ENCODE measurements at regions not wholly inside any gene's neighbourhood (a gene's known extent, or its start where the extent isn't known, plus 50 kb on each side); places are given as distances from the start of the nearest gene placed in this dataset.

GRCh38 chr10:33993917-33994316 lies 659.5 kb upstream of the NRP1 start:
- no peak overlapping the region for H3K27ac ChIP-seq (ENCODE audit: insufficient read length, low read depth, low read length)
- Mint-ChIP-seq H3K9me3 (peaks cover 0 to 3% of the 10 kb centered on the region in 2 experiments; a peak in 1 of 5 replicates), H3K27ac (no peak overlapping the region), H3K27me3 (ENCODE audit: low read depth) (no peaks in the 10 kb centered on the region), H3K4me3 (no peak overlapping the region), H3K36me3 (ENCODE audit: insufficient read depth in 1 of 3, low read depth in 3 of 3) (peaks cover 0 to 5% (median 0%) of the 10 kb centered on the region in 3 experiments; a peak in 1 of 7 replicates), H3K4me1 (no peaks in the 10 kb centered on the region)
- H3K14ac ChIP-seq (ENCODE audit: insufficient read depth, low read length) = no peak overlapping the region
- H3K4me2 ChIP-seq (ENCODE audit: insufficient read depth, insufficient read length, low read length) = no peak overlapping the region
- WGBS (ENCODE audit: extremely low coverage, insufficient read length, low lambda C conversion rate) = no CpG with 5 or more reads among the region's 5 CpGs
- no peak overlapping the region for H2AFZ ChIP-seq (ENCODE audit: low read length)
- no peak overlapping the region for H2BK120ac ChIP-seq (ENCODE audit: low read depth, low read length, poor library complexity, severe bottlenecking)
- no peak overlapping the region for H3K23ac ChIP-seq (ENCODE audit: insufficient read length, low read depth, low read length)
- H3K79me2 ChIP-seq (ENCODE audit: insufficient read depth, low read length) = no peaks in the 10 kb centered on the region
- H2BK5ac ChIP-seq (ENCODE audit: insufficient read length, low read length) = no peak overlapping the region
- no peak overlapping the region for H2AK5ac ChIP-seq (ENCODE audit: insufficient read length, low read length)
- no peak overlapping the region for H4K5ac ChIP-seq (ENCODE audit: insufficient read length, low read depth, low read length)
- no peak overlapping the region for H4K8ac ChIP-seq (replicated peaks; ENCODE audit: insufficient read length, low read depth, low read length)
- no peak for TF ChIP-seq CTCF (conservative IDR thresholded peaks at IDR 0.05)
- H3K9me3 ChIP-seq (ENCODE audit: control insufficient read depth, low read depth, low read length) = no peaks in the 10 kb centered on the region
- no peak overlapping the region for H3K4ac ChIP-seq (ENCODE audit: low read depth, low read length)
- H2BK12ac ChIP-seq (ENCODE audit: insufficient read length, low read depth, low read length) = no peak overlapping the region
- no peaks in the 10 kb centered on the region for H3K79me1 ChIP-seq (ENCODE audit: insufficient read depth, low read depth, low read length, poor library complexity, severe bottlenecking)
- H3K23me2 ChIP-seq (ENCODE audit: insufficient read length, low read depth, low read length, poor library complexity, severe bottlenecking) = no peaks in the 10 kb centered on the region
- H3T11ph ChIP-seq (ENCODE audit: low read length) = no peak overlapping the region
- no peak overlapping the region for H4K91ac ChIP-seq (ENCODE audit: insufficient read length, low read depth, low read length)
- DNase-seq = no peak
- H3K18ac ChIP-seq (ENCODE audit: insufficient read length, low read depth, low read length) = no peak overlapping the region
- H3K27me3 ChIP-seq (ENCODE audit: insufficient read depth, low read length) = no peaks in the 10 kb centered on the region
- H4K20me1 ChIP-seq (ENCODE audit: control insufficient read depth, insufficient read depth, insufficient read length) = no peaks in the 10 kb centered on the region
- no peak overlapping the region for H2BK15ac ChIP-seq (ENCODE audit: low read depth, low read length)
- no peak overlapping the region for H2BK20ac ChIP-seq (ENCODE audit: low read depth, low read length, poor library complexity, severe bottlenecking)
- no peak overlapping the region for H3K9ac ChIP-seq (ENCODE audit: extremely low read depth, insufficient read length, low read length)
- no peaks in the 10 kb centered on the region for H3K4me1 ChIP-seq (ENCODE audit: insufficient read depth, low read length)
- no peak overlapping the region for H3K56ac ChIP-seq (ENCODE audit: insufficient read length, low read depth, low read length)

All from H9 (cell line).